GM19351 (cell line): ENCODE measurements at regions not wholly inside any gene's neighbourhood (a gene's known extent, or its start where the extent isn't known, plus 50 kb on each side); places are given as distances from the start of the nearest gene placed in this dataset.
"Not testable (repeated sequence)": the region's sequence is repeated elsewhere in the genome, so short reads cannot be mapped to it uniquely, and the experiment has no call there.

Experiments
- ATAC-seq: cut with Tn5 transposase; IDR thresholded peaks from one replicate; pipeline ENCODE4 v1.9.1; 2021; ENCODE audit warnings: mild to moderate bottlenecking, moderate library complexity; ENCODE audit not compliant: unreplicated experiment

GRCh38 chr5:92836855-92837755 lies 743.9 kb downstream of the NR2F1-AS1 start:
- no peak for ATAC-seq

DNA sequence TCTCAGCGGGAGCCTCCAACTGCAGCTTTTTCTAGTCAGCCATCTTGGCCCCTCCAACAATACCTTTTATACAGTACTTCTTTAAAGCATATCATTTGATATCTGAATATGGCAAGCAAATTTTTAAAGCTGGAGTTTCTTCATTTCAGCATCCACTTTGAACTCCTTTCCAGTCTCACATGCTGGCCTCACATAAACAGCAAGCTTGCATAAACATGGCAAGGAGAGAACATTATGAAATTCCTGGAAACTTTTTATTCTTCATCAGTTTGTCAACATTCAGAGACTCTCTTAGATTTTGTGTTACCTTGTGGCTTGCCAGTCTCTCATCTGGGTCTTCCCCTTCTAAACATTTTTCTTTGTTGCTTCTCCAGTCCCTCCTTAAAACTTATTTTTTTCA lies 745.3 kb downstream of the NR2F1-AS1 start:
- ATAC-seq = no peak

- not testable (repeated sequence) for ATAC-seq
Observed at GRCh38 chr5:92823551-92823950, 757.5 kb downstream of the NR2F1-AS1 start.

- no peak for ATAC-seq
Observed at GRCh38 chr5:92822183-92822582, 758.8 kb downstream of the NR2F1-AS1 start.

- ATAC-seq = no peak
Observed at GRCh38 chr5:92809855-92810465, 771.1 kb downstream of the NR2F1-AS1 start.

GRCh38 chr5:92808474-92808873 lies 772.5 kb downstream of the NR2F1-AS1 start:
- no peak for ATAC-seq

GRCh38 chr5:92807085-92807484 lies 773.9 kb downstream of the NR2F1-AS1 start:
- ATAC-seq = no peak

GRCh38 chr5:92805446-92805845 lies 775.6 kb downstream of the NR2F1-AS1 start:
- no peak for ATAC-seq

DNA sequence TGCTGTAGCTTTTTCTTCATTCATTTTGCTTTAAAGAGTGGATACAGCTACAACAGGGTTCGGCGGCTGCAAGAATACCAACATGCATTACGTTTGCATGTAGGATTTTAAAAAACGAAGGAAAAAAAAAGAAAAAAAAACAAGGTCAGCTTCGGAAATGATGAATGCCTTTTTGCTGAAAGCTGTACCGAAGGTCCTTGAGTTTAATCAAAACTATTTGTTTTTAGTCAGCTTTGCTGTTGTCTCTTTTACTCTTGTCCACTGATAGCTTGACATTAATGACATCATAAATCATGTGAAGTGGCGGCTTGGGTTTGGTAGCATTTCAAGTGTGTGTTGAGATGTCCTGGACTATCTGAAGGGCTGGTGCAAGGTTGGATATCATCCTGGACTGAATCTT lies 779.1 kb downstream of the NR2F1-AS1 start:
- ATAC-seq = no peak

DNA sequence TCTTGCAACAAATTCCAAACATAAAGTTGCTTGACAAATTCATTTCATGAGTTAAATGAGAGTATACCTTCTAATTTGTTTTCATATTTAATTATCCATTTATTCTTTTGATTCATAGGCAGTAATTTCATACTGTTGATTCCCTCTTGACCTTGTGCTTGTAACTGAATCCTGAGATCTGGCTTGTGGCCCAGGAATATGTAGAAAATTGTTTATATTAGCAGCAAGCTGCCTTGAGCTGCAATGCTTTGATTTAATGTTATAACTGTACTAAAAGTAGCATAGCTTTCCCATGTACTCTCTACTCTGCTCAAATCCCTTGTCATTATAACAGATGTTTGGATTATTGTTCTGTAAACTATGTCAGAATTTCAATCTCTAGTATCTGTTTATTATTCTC lies 780.7 kb downstream of the NR2F1-AS1 start:
- ATAC-seq = no peak

DNA sequence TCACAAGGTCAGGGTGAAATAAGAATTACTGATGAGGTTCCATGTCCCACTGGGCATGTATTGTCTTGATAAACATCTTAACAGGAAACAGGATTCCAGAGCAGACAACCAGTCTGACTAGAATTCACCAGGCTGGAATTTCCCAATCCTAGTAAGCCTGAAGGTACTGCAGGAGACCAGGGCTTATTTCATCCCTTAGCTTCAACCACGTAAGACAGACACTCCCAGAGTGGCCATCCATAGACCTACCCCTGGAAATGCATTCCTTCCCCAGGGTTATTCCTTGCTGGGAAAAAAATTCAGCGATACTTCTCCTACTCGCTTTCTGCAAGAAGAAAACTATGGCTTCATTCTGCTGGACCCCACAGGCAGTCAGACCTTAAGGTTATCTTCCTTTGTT lies 785.4 kb downstream of the NR2F1-AS1 start:
- no peak for ATAC-seq

GRCh38 chr5:92780057-92780456 lies 801.0 kb downstream of the NR2F1-AS1 start:
- no peak for ATAC-seq

DNA sequence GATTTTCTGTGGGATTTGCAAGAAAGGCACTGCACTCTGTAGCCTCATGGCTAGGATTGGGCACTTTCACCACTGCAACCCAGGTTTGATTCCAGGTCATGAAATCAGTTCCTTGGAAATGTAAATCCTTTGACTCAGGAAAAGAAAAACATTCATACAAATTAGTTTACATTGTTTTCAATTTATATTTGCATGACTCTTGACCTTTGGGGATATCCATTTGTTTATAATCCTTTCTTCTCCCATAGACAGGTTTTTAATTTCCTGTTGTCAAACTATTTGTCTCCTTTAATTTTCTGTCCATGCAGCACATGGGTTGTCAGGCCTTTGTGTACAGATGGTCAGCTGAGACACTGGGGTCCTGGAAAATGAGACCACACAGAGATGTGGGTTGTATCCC lies 801.5 kb downstream of the NR2F1-AS1 start:
- no peak for ATAC-seq

- no peak for ATAC-seq
Observed at GRCh38 chr5:92778261-92778660, 802.8 kb downstream of the NR2F1-AS1 start.

GRCh38 chr5:92777421-92777820 lies 803.6 kb downstream of the NR2F1-AS1 start:
- no peak for ATAC-seq

DNA sequence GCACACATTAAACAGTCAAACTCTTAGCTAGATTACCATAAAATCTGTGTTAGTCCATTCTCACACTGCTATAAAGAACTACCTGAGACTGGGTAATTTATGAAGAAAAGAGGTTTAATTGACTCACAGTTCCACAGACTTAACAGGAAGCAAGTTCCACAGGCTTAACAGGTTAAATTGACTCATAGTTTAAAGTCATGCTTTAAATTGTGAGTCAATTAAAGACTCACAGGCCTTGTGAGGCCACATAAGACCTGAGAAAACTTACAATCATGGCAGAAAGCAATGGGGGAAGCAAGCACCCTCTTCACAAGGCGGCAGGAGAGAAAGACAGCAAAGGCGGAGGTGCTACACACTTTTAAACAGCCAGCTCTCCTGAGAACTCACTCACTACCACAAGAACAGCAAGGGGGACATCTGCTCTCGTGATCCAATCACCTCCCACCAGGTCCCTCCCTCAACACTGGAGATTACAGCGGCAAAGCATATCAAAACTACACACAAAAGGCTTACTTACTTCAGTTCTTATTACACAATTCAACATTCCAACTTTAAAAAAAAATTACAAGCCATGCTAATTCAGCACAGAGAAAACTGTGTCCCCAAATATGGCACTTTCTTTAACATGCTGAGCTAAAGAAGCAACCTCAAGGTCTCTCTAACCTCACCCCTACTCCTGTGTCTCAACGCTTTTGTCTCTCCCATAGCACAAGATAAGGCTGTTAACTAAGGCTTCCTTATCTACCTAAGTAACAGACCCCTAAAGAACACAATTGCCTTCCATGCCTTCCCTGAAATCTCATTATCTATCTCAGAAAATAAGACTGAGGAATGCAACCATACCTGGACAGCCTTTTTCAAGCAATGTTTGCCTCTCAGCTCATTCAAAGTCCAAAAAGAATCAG lies 805.1 kb downstream of the NR2F1-AS1 start:
- no peak for ATAC-seq

GRCh38 chr5:92769978-92770377 lies 811.0 kb downstream of the NR2F1-AS1 start:
- ATAC-seq = no peak

DNA sequence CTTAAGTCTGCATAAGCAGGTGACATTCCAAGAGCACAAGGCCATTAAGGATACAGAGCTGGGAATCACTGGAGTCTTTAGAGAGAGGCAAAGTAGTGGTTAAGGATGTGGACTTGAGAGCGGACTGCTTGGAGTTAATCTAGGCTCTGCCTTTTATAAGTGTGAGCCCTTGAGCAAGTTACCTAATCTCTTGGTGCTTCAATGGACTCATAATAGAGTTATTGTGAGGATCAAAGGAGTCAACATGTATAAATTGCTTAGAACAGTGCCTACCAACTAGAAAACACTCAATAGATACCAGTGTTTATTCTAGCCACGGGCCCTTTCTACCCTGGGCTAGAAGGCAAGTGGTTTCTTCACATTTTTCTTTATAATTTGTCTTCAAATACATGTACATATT lies 819.4 kb downstream of the NR2F1-AS1 start:
- ATAC-seq = no peak

DNA sequence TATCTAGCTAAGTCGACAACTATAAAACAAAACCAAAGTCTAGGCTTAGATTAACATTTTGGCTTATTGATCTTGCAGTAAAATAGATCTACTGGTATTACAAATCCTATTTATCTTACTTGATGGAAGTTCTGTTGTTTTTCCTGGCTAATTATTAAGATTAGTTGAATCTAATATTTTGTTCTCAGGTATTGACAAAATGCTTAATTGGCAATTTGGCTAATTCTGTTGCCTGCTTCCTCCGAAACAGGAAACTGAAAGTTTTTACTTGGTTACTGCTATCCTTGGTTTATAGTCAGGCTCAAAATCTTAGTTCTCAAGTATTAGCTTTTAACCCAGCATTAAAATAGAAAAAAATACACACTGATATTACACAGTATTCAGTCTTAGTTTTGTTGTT lies 820.5 kb downstream of the NR2F1-AS1 start:
- ATAC-seq = no peak

DNA sequence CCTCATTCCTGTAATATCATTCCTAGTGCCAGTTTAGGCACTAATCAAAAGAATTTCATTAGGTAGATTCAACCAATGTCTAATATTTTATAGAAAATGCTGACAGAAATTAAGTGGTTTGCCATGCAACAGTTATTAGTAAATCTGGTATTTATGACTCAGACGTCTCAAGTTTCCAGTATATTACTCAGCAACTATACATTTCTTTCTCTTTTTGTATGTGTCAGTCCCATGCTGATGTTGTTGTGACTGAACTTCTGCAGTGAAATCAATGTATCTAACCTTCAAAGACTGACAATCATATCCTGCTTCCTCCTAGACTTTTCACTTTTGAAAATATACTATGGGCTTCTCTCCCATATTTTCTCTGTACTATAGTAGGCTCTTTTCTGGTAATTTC lies 822.5 kb downstream of the NR2F1-AS1 start:
- ATAC-seq = no peak

GRCh38 chr5:92749943-92750342 lies 831.1 kb downstream of the NR2F1-AS1 start:
- no peak for ATAC-seq
